T-helper 1 cell (primary cell): ENCODE measurements at regions not wholly inside any gene's neighbourhood (a gene's known extent, or its start where the extent isn't known, plus 50 kb on each side); places are given as distances from the start of the nearest gene placed in this dataset.
"Not testable (repeated sequence)": the region's sequence is repeated elsewhere in the genome, so short reads cannot be mapped to it uniquely, and the experiment has no call there.

Source experiments
- DNase-seq, 5 donors: peaks; one replicate each; pipeline ENCODE4 v3.0.0-alpha.2; 2012 to 2020

GRCh38 chr4:69013933-69014332 lies 62.3 kb upstream of the UGT2A3 start:
- not testable (repeated sequence) for DNase-seq

- not testable (repeated sequence) for DNase-seq
These were observed 66.4 kb upstream of the UGT2A3 start for GRCh38 chr4:69017986-69018385.

GRCh38 chr4:69019538-69020461 lies 68.2 kb upstream of the UGT2A3 start:
- not testable (repeated sequence) for DNase-seq

GRCh38 chr4:69020462-69020807 lies 68.8 kb upstream of the UGT2A3 start:
- DNase-seq, result not testable (repeated sequence)

- DNase-seq, result peak in 1 of 5 donors; percentile 0
These were observed 70.9 kb upstream of the UGT2B7 start for GRCh38 chr4:69025191-69025998.

- no peak for DNase-seq
These were observed 70.3 kb upstream of the UGT2B7 start for GRCh38 chr4:69025999-69026387.

- no peak for DNase-seq
These were observed 69.3 kb upstream of the UGT2B7 start for GRCh38 chr4:69026974-69027373.

DNA sequence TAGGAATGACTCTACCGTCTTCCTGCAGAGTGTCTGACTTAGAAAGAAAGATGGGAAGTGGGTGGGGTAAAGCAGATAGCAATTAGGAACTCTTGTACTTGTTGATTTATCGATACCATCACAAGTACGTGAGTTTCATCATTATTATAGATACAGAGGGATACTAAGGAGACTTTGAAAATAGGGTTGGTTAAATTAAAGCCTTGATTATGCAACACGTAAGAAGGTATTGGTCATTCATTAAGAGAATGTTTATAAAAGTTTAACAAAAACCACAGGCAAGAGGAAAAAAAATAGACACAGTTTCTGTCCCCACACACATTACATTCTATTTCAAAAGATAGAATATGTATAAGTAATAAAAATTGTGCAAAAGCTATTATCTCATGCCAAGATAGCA lies 65.9 kb upstream of the UGT2B7 start:
- DNase-seq, result no peak

DNA sequence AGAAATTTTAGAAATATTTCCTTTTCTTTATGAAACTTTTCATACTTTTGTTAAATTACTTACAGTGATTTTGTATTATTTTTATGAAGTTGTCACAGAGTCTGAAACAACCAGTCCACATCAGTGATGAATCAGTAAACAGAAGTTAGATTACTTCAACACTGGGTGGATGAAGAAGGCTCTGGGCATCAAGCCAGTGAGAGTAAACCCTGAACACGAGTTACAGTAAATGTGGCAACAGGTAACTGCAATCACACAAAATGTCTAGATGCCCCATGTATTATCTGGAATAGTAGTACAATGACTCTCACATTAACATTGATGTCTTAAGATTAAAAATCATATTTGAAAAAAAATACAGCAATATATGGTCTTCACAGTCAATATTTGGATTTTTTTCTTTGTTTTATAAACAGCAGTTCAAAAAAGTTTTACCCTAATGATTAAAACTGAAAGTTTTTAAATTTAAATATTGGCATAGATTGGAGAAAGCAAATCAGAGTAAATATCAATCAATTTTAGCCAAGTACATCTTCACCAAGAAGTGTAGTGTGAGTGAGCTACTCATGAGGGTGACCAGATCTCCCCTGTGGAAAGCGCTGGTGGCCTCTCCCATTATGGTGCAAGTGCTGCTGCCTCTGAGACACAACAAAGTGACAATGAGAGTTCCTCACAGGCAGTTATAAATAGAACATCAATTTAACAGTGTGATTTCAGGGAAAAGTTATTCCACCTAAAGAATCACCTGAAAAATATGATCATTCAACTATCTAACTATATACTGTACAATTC lies 63.2 kb upstream of the UGT2B7 start:
- no peak for DNase-seq

GRCh38 chr4:69034315-69034740 lies 61.9 kb upstream of the UGT2B7 start:
- DNase-seq, result not testable (repeated sequence)

GRCh38 chr4:69038582-69038981 lies 57.7 kb upstream of the UGT2B7 start:
- no peak for DNase-seq

DNA sequence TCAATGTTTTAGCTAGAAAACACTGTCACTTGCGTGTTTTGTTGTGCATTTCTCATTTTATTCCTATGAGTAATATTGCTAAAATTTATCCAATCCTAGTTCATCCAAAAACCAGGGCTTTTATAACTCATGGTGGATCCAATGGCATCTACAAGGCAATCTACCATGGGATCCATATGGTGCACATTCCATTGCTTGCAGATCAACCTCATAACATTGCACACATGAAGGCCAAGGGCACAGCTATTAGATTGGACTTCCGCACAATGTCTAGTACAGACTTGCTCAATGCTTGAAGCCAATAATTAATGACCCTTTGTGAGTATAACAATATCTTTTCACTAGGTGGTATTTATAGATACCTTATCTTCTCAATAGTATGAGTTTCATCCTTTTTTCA lies 57.2 kb upstream of the UGT2B7 start:
- DNase-seq, result no peak

DNA sequence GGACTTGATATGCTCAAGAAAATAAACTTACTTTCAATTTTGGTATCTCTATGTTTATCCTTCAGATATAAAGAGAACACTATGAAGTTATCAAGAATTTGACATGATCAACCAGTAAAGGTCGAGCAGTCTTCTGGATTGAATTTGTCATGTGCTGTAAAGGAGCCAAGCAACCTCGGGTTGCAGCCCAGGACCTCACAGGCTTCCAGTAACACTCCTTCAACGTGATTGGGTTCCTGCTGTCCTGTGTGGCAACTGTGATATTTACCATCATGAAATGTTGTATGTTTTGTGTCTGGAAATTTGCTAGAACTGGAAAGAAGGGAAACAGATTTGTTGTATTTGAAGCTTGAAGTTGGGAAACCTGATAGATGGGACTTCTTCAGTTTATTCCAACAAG lies 52.0 kb upstream of the UGT2B7 start:
- DNase-seq, result no peak
